OCI-LY3 (cell line): ENCODE measurements at regions not wholly inside any gene's neighbourhood (a gene's known extent, or its start where the extent isn't known, plus 50 kb on each side); places are given as distances from the start of the nearest gene placed in this dataset.
"Not testable (repeated sequence)": the region's sequence is repeated elsewhere in the genome, so short reads cannot be mapped to it uniquely, and the experiment has no call there.

Experiments used
- EZH2phosphoT487 ChIP-seq: fragments of 200-600 bp; shearing (Covaris generic); IDR thresholded peaks from 2 replicates; pipeline ENCODE4 v1.6.1; 2018; ENCODE audit warnings: antibody characterized with exemption, mixed run types, low read depth
- TF ChIP-seq, protein P1 (sequence below): fragments of 200-600, 300-600 bp; sonication (generic); IDR thresholded peaks from 2 replicates; pipeline ENCODE4 v1.5.1; 2014; ENCODE audit warnings: antibody characterized with exemption, low read length, low read depth

DNA sequence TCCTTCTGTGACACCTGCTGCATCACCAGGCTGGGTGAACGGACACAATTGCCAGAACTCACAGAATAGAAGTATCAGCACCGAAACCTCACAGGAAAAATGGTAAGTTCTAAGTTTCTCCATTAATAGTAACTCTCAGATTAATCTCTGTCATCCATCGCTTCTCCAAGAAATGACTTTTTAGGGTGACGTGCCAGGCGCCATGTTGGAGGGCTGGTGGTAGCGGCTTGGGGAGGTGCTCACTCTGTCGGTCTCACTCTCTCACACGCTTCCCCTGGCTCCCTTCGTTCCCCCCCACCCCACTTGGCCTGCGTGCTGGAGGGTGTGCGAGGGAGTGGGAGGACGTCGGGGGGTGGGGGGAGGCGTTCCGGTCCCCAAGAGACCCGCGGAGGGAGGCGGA, 85.6 kb downstream of the TFRC start:
- TF ChIP-seq, protein P1, sequence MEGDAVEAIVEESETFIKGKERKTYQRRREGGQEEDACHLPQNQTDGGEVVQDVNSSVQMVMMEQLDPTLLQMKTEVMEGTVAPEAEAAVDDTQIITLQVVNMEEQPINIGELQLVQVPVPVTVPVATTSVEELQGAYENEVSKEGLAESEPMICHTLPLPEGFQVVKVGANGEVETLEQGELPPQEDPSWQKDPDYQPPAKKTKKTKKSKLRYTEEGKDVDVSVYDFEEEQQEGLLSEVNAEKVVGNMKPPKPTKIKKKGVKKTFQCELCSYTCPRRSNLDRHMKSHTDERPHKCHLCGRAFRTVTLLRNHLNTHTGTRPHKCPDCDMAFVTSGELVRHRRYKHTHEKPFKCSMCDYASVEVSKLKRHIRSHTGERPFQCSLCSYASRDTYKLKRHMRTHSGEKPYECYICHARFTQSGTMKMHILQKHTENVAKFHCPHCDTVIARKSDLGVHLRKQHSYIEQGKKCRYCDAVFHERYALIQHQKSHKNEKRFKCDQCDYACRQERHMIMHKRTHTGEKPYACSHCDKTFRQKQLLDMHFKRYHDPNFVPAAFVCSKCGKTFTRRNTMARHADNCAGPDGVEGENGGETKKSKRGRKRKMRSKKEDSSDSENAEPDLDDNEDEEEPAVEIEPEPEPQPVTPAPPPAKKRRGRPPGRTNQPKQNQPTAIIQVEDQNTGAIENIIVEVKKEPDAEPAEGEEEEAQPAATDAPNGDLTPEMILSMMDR, result not testable (repeated sequence)
- not testable (repeated sequence) for TF ChIP-seq EZH2phosphoT487
